Right atrium auricular region (tissue), 2 donors: ENCODE measurements at regions not wholly inside any gene's neighbourhood (a gene's known extent, or its start where the extent isn't known, plus 50 kb on each side); places are given as distances from the start of the nearest gene placed in this dataset.

Source experiments
- DNase-seq: peaks from one replicate; pipeline ENCODE4 v3.0.0-alpha.2; 2019; ENCODE audit warnings: low spot score
- H3K27ac ChIP-seq, 2 donors: fragments of 200-600 bp; sonication (generic); 1 replicate in 1 of 2; 2 replicates in 1 of 2; pipeline ENCODE4 v1.5.1; 2016 to 2019
- H3K27me3 ChIP-seq, 2 donors: fragments of 200-600 bp; sonication (generic); one replicate each; pipeline versions ENCODE4 v1.5.1 to v1.6.0; 2017 to 2019
- H3K36me3 ChIP-seq: fragments of 200-600 bp; sonication (generic); one replicate; pipeline ENCODE4 v1.5.1; 2016
- H3K4me1 ChIP-seq, 2 donors: fragments of 200-600 bp; sonication (generic); one replicate each; pipeline versions ENCODE4 v1.5.1 to v1.6.0; 2017 to 2019
- H3K4me3 ChIP-seq, 2 donors: fragments of 200-600 bp; sonication (generic); 1 replicate in 1 of 2; 2 replicates in 1 of 2; pipeline ENCODE4 v1.5.1; 2017 to 2019; ENCODE audit warnings: mild to moderate bottlenecking in 1 of 2, moderate library complexity in 1 of 2
- H3K9me3 ChIP-seq, 2 donors: fragments of 200-600 bp; sonication (generic); one replicate each; pipeline ENCODE4 v1.5.1; 2019
- CTCF ChIP-seq, 2 donors: fragments of 200-600 bp; sonication (generic); IDR thresholded peaks; one replicate each; pipeline ENCODE4 v1.5.1; 2019; ENCODE audit warnings: antibody characterized with exemption in 2 of 2

- no peak for DNase-seq
- Histone ChIP-seq H3K27me3 (no peaks in the 10 kb centered on the region), H3K9me3 (no peaks in the 10 kb centered on the region), H3K27ac (no peak overlapping the region), H3K36me3 (no peaks in the 10 kb centered on the region), H3K4me3 (no peak overlapping the region), H3K4me1 (no peaks in the 10 kb centered on the region)
- TF ChIP-seq CTCF (IDR thresholded peaks at IDR 0.05): no peak
These were observed 81.2 kb upstream of the ETV6 start for GRCh38 chr12:11568155-11568761.

GRCh38 chr12:11568762-11569478 is 80.6 kb upstream of the ETV6 start:
- H3K9me3 ChIP-seq: no peaks in the 10 kb centered on the region

GRCh38 chr12:11569716-11570115 is 79.8 kb upstream of the ETV6 start:
- H3K4me3 ChIP-seq: no peak overlapping the region
- H3K9me3 ChIP-seq: no peaks in the 10 kb centered on the region
- no peak for TF ChIP-seq CTCF (IDR thresholded peaks at IDR 0.05)
- H3K27me3 ChIP-seq: no peaks in the 10 kb centered on the region
- H3K27ac ChIP-seq: no peak overlapping the region
- DNase-seq: no peak
- no peaks in the 10 kb centered on the region for H3K4me1 ChIP-seq
- no peaks in the 10 kb centered on the region for H3K36me3 ChIP-seq

More at GRCh38 chr12:11568762-11569478, 80.6 kb upstream of the ETV6 start:
- no peaks in the 10 kb centered on the region for H3K36me3 ChIP-seq
- H3K27me3 ChIP-seq: no peaks in the 10 kb centered on the region
- no peaks in the 10 kb centered on the region for H3K4me1 ChIP-seq
- no peak for TF ChIP-seq CTCF (IDR thresholded peaks at IDR 0.05)
- no peak overlapping the region for H3K27ac ChIP-seq
- no peak overlapping the region for H3K4me3 ChIP-seq
- DNase-seq: no peak

GRCh38 chr12:11573880-11574279 is 75.6 kb upstream of the ETV6 start:
- Histone ChIP-seq H3K36me3 (no peaks in the 10 kb centered on the region), H3K4me3 (no peak overlapping the region), H3K27ac (no peak overlapping the region), H3K27me3 (no peaks in the 10 kb centered on the region), H3K9me3 (no peaks in the 10 kb centered on the region), H3K4me1 (no peaks in the 10 kb centered on the region)
- no peak for TF ChIP-seq CTCF (IDR thresholded peaks at IDR 0.05)
- DNase-seq: no peak

- peaks cover 0 to 8% of the 10 kb centered on the region in 2 donors for H3K4me1 ChIP-seq
- H3K36me3 ChIP-seq: no peaks in the 10 kb centered on the region
- H3K27me3 ChIP-seq: no peaks in the 10 kb centered on the region
- no peaks in the 10 kb centered on the region for H3K9me3 ChIP-seq
- H3K4me3 ChIP-seq: no peak overlapping the region
- no peak overlapping the region for H3K27ac ChIP-seq
- no peak for TF ChIP-seq CTCF (IDR thresholded peaks at IDR 0.05)
- DNase-seq: no peak
These were observed 73.4 kb upstream of the ETV6 start for GRCh38 chr12:11576104-11576503.
